DMS 273 (cell line): ENCODE measurements at regions not wholly inside any gene's neighbourhood (a gene's known extent, or its start where the extent isn't known, plus 50 kb on each side); places are given as distances from the start of the nearest gene placed in this dataset.
A peak's percentile ranks its signal among the peaks of the same experiment; 100 is the strongest.

Experiments
- DNase-seq: peaks from one replicate; lab custom pipeline; 2025; ENCODE audit not compliant: unreplicated experiment; lab: John Stamatoyannopoulos, UW

DNA sequence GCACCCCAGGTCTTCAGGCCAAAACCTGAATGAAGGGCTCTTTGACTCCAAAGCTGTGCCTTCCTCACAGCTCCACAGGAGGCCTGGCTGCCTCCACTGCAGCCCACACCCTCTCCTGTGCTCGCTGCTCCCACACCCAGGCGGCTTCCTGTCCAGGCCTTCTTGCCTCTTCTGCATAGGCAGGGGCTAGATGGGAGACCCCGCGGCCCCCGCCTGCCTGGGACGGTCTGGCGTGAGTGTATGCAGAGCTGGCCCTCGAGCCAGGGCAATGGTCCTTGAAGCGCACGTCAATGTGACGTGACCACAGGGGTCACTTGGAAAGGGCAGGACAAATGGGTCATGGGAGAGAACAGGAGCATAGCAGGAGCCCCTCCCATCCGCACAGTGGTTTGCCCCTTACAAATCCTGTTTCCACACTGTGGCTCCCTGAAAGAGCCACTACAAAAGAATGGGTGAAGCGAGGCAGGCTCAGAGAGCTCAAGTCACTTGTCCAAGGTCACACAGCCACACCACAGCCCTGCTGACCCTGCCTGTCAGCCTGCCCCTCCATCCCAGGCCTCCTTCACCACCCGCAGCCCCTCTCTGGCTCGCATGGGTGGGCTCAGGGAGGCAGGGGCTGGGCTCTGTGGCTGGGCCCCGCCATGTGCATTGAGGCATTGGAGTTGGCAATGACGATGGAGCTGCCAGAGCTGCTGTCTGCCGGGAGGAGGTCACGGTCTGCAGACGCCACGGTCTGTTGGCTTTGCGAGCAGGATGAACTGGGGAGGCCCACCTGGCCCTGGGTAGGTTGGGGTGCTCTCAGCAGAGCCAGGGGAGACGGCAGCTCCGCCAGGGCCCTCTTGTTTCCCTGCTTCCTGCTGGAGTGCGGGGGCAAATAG, 71.2 kb upstream of the WNT11 start:
- DNase-seq, result no peak

GRCh38 chr11:76276781-76277155, 70.5 kb upstream of the WNT11 start:
- no peak for DNase-seq

DNA sequence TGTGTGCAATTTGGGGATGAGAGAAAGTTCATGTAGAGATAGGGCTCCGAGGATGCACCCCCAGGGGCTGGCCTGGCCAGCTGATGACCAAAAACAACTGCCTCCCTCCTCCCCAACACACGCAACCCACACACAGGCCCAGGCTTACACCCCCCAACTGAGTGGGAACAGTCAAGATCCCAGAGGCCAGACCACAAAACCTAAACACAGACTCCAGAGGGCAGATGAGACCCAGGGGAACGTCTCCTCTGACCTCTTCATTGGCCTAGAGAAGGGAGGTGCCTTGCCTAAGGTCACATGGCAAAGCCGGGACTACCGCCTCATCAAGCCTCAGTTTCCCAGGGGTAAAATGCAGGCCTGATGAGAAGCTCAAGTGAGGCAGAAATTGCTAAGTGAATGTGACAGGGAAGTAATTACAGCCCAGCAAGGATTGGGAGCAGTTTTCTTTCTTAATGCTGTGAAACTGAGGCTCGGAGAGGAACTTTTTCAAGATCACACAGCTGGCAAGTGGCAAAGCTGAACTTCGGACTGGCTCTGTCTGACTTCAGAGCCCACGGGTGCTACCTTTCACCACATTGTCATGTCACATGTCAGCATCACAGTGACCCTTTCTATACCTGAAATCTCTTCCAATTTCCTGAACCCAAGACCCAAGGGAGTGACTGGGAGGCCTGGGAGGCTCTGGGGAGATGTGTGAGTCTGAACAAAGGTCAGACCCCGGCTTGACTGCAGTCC, 69.9 kb upstream of the WNT11 start:
- no peak for DNase-seq

GRCh38 chr11:76275446-76275845, 69.1 kb upstream of the WNT11 start:
- no peak for DNase-seq

DNA sequence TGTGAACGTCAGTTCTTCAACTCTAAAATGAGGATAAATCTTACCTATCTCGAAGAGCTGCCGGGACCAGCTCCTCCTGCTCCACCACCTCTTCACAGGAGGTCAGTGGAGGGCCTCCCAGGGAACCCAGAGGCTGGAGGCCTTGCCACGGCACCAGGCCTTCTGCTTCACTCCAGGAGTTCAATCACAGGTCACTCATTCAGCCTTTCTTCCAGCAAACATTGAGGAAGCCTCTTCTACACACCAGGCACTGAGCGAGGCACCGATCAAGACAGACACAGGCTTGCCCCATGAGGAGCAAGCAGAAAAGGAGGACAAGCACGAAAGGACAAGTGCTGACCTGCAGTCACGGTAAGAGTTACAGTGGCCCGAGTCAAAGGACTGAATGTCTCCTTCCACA, 64.8 kb upstream of the WNT11 start:
- no peak for DNase-seq

- peak; percentile 10 for DNase-seq
Observed at GRCh38 chr11:76270389-76270788, 64.1 kb upstream of the WNT11 start.

DNA sequence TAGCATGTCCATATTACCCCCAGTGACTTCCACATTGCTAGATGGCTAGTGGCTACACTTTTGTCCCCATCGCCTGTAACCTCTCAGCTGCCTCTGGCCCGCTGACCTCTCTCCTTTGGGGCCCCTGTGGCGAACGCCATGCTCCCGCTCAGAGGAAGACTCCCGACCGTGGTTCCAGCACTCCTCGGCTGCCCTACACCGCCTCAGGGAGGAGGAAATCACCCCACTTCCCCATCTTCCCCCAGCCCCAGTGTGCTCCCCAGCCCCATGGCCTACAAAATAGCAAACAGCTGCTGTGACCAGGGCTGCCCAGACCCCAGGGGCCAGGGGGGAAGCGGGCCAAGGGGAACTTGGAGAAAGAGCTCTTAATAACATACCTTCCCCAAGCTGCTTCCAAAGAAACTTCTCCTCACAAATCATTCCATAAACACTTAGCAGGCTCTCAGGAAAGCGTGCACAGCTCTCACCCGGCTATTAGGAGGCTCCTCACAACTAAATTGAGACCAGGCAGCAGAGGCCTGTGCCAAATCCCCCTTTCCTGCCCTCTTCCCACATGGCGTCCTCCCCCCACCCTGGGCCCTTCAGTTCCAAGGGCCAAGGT, 63.5 kb upstream of the WNT11 start:
- DNase-seq, result no peak

- no peak for DNase-seq
Observed at GRCh38 chr11:76269247-76269646, 62.9 kb upstream of the WNT11 start.

DNA sequence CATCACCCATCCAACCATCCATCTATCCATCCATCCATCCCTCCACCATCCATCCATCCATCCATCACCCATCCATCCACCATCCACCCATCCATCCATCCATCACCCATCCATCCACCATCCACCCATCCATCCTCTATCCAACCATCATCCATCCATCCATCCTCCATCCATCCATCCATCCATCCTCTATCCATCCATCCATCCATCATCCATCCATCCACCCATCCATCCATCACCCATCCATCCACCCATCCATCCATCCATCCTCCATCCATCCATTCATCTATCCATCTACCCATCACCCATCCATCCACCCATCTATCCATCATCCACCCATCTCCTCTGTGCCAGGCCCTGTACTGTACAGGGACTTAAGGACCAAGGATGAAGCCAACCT, 62.2 kb upstream of the WNT11 start:
- no peak for DNase-seq

DNA sequence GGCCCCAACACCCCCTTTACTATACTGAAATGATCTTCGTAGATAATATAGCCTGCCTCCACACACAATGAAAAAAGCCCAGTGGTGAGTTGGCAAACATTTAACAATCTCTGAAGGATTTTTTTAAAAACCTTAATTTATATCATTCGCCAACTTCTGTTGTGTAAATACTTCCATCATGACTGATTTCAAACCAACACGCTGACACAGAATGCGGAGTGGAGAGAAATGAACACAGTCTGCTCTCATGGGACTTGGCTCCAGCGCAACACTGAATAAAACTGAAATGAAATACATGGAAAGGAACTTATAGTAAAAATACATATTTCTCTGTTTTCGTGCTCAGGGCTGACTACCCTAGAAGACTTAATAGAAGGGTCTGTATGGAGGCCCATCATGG, 61.3 kb upstream of the WNT11 start:
- DNase-seq, result no peak

DNA sequence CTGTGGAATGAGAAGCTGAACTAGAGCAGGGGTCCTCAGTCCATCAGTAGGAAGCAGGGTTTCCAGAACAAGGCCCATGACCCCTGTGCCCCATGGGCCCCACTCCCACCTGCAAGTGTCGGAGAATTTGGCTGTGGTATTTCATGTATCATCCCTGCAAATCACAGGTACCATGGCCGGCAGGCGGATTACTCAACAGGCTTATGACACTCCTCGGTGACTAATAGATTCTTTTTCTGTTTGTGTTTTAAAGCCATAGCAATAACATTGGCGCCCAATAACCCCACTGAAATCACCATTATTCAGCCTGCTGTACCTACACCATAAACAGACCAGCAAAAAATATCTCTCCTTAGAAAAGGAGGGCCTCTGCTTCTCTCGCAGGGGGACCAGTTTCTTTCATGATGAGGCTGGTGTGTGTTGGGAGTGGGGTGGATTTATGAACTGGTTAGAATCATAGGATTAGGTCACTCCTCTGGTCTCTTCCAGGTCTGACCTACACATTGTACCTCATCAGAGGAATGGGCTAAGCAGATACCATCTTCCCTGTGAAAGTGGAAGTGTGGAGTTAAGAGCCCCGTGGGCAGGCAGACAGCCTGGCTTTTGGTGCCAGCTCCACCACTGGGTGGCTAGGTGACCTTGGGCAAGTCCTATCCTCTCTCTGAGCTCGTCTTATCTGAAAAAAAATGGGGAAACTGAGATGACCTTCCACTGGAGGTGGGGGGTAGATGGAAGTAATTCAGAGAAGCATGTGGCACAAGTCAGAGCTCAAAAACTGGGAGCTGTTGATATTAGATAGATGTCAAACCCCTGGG, 60.2 kb upstream of the WNT11 start:
- DNase-seq, result no peak

DNA sequence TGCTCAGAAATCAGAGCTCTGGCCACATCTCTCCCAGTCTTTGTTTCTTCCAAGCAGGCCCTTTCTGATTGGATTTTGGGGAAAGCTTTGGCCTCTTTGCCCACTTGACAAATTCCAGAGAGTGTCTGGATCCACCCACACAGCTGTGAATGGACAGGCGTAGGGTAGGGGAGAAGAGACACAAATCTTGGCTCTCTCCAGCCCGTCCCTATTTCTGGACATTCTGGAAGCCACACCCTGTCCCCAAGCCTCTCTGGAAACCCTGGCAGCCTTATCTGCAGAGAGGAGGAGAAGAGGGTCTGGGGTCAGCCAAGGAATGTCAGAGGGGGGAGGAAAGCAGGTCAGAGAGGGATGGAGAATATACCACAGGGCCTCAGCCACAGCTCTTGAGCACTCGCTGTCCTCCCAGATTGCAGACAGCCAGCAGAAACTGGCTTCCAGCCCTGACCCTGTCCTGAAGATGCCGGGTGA, 59.5 kb upstream of the WNT11 start:
- no peak for DNase-seq

GRCh38 chr11:76263657-76264056, 57.4 kb upstream of the WNT11 start:
- no peak for DNase-seq

DNA sequence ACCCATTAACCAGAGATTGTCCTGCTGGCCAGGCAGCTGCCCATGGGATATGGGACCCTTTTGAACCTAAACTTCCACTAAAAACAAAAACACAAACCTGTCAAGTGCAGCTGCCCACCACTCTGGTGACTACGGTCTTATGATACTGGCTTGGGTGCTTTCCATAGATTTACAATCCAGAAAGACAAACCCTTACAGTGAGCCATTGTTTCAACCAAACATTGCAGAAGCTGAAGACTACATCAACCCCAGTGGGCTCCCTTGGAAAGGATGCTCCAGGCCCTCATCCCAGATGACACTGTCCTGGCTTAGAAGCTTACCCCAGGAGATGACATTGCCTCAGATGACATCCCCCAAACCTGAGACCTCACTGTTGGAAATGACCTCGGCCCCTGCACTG, 56.9 kb upstream of the WNT11 start:
- DNase-seq, result no peak

DNA sequence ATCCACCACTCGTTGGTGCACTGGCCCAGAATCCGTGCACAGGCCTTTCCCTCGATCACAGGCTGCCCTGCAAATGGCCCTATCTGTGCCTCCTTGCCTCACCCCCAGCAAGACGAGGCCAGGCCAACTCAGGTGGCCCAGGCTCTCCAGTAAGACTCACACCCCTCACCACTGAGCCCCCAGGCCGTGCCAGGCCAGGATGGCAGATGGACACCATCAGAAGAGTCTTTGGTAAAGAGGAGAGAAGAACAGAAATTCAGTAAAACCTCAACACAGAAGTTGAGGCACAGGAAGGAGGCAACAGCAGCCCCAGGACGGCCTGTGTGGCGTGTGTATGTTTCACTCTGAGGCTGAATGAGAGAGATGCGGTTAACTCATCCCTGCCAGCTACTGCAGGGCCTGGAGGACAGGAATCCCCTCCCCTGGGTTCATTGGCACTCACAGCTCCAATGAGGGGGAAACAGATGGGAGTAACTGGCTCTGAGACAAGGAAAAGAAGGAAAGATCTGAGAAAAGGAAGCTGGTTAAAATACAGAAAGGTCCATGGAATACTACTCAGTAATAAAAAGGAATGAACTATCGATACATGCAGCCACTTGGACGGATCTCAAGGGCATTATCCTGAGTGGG, 54.1 kb upstream of the WNT11 start:
- no peak for DNase-seq

GRCh38 chr11:76259299-76259908, 53.1 kb upstream of the WNT11 start:
- DNase-seq, result no peak

GRCh38 chr11:76257074-76257719, 50.9 kb upstream of the WNT11 start:
- no peak for DNase-seq

GRCh38 chr11:76256448-76256847, 50.1 kb upstream of the WNT11 start:
- peak; percentile 28 for DNase-seq
